HepG2 (cell line): ENCODE measurements at regions not wholly inside any gene's neighbourhood (a gene's known extent, or its start where the extent isn't known, plus 50 kb on each side); places are given as distances from the start of the nearest gene placed in this dataset.

Experiments used
- ARNTL ChIP-seq: sonication (generic); formaldehyde crosslinking; IDR thresholded peaks from 2 replicates; pipeline ENCODE4 v1.4.0; 2020; ENCODE audit warnings: mild to moderate bottlenecking, missing genetic modification reagents
- HOXA5 ChIP-seq: sonication (generic); formaldehyde crosslinking; IDR thresholded peaks from 2 replicates; pipeline ENCODE4 v1.4.0; 2020; ENCODE audit warnings: missing genetic modification reagents
- ZNF354B ChIP-seq: sonication (generic); formaldehyde crosslinking; IDR thresholded peaks from 2 replicates; pipeline ENCODE4 v1.8.0; 2022; ENCODE audit warnings: mild to moderate bottlenecking, missing genetic modification reagents
- TF ChIP-seq, protein P1 (sequence below): sonication (generic); formaldehyde crosslinking; IDR thresholded peaks from 2 replicates; pipeline ENCODE4 v1.5.0; 2020; ENCODE audit warnings: mild to moderate bottlenecking, missing genetic modification reagents, borderline replicate concordance
- TF ChIP-seq, protein P2 (sequence below): sonication (generic); formaldehyde crosslinking; IDR thresholded peaks from 2 replicates; pipeline ENCODE4 v1.4.0; 2020; ENCODE audit warnings: missing genetic modification reagents, borderline replicate concordance

DNA sequence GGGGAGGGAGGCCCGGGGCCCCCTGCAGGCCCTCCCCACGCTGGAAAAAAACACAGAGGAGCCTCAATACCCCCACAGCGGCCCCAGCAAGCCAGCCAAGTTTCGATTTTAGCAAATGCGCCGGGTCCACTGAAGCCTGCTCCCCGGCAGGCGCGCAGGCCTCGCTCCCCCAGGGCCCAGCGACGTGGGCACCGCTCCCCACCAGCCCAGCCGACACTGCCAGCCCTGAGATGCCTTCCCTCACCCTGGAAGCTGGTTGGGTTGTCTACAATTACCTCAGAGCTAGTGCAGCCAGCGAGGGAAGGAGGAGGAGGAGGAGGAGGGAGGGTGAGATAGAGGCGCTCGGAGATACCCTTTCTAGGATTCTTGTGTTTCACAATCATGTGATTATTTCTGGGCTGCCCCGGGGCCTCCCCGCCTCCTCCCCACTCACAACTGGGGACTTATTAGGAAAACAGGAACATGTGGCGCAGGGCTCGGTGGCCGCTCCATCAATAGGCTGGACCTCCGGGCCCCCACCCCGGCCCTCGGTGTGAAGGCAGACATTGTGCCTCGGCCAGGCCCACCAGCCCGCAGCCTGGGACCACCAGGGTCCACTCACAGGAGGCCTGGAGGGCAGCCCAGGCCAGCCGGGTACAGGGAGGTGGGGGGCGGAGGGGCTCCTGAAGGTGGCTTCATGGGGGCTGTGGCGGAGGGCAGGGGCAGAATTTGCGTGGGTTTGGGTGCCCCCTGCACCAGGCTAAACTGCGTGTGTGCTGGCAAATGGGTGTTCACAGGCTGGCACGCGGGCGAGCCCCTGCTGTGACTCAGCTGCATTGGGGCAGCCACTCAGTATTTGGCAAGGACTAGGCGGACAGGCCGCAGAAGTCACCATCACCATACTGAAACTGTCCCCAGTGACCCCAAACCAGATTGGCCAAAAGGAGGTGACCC lies 109.9 kb downstream of the NCOR2 start (continued):
- TF ChIP-seq, protein P1, sequence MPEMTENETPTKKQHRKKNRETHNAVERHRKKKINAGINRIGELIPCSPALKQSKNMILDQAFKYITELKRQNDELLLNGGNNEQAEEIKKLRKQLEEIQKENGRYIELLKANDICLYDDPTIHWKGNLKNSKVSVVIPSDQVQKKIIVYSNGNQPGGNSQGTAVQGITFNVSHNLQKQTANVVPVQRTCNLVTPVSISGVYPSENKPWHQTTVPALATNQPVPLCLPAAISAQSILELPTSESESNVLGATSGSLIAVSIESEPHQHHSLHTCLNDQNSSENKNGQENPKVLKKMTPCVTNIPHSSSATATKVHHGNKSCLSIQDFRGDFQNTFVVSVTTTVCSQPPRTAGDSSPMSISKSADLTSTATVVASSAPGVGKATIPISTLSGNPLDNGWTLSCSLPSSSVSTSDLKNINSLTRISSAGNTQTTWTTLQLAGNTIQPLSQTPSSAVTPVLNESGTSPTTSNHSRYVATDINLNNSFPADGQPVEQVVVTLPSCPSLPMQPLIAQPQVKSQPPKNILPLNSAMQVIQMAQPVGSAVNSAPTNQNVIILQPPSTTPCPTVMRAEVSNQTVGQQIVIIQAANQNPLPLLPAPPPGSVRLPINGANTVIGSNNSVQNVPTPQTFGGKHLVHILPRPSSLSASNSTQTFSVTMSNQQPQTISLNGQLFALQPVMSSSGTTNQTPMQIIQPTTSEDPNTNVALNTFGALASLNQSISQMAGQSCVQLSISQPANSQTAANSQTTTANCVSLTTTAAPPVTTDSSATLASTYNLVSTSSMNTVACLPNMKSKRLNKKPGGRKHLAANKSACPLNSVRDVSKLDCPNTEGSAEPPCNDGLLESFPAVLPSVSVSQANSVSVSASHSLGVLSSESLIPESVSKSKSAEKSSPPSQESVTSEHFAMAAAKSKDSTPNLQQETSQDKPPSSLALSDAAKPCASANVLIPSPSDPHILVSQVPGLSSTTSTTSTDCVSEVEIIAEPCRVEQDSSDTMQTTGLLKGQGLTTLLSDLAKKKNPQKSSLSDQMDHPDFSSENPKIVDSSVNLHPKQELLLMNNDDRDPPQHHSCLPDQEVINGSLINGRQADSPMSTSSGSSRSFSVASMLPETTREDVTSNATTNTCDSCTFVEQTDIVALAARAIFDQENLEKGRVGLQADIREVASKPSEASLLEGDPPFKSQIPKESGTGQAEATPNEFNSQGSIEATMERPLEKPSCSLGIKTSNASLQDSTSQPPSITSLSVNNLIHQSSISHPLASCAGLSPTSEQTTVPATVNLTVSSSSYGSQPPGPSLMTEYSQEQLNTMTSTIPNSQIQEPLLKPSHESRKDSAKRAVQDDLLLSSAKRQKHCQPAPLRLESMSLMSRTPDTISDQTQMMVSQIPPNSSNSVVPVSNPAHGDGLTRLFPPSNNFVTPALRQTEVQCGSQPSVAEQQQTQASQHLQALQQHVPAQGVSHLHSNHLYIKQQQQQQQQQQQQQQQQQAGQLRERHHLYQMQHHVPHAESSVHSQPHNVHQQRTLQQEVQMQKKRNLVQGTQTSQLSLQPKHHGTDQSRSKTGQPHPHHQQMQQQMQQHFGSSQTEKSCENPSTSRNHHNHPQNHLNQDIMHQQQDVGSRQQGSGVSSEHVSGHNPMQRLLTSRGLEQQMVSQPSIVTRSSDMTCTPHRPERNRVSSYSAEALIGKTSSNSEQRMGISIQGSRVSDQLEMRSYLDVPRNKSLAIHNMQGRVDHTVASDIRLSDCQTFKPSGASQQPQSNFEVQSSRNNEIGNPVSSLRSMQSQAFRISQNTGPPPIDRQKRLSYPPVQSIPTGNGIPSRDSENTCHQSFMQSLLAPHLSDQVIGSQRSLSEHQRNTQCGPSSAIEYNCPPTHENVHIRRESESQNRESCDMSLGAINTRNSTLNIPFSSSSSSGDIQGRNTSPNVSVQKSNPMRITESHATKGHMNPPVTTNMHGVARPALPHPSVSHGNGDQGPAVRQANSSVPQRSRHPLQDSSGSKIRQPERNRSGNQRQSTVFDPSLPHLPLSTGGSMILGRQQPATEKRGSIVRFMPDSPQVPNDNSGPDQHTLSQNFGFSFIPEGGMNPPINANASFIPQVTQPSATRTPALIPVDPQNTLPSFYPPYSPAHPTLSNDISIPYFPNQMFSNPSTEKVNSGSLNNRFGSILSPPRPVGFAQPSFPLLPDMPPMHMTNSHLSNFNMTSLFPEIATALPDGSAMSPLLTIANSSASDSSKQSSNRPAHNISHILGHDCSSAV (CRISPR knock-in tag), result no peak
- TF ChIP-seq ARNTL (CRISPR knock-in tag) (no peak), HOXA5 (CRISPR knock-in tag) (no peak), ZNF354B (CRISPR knock-in tag) (no peak)
- TF ChIP-seq, protein P2, sequence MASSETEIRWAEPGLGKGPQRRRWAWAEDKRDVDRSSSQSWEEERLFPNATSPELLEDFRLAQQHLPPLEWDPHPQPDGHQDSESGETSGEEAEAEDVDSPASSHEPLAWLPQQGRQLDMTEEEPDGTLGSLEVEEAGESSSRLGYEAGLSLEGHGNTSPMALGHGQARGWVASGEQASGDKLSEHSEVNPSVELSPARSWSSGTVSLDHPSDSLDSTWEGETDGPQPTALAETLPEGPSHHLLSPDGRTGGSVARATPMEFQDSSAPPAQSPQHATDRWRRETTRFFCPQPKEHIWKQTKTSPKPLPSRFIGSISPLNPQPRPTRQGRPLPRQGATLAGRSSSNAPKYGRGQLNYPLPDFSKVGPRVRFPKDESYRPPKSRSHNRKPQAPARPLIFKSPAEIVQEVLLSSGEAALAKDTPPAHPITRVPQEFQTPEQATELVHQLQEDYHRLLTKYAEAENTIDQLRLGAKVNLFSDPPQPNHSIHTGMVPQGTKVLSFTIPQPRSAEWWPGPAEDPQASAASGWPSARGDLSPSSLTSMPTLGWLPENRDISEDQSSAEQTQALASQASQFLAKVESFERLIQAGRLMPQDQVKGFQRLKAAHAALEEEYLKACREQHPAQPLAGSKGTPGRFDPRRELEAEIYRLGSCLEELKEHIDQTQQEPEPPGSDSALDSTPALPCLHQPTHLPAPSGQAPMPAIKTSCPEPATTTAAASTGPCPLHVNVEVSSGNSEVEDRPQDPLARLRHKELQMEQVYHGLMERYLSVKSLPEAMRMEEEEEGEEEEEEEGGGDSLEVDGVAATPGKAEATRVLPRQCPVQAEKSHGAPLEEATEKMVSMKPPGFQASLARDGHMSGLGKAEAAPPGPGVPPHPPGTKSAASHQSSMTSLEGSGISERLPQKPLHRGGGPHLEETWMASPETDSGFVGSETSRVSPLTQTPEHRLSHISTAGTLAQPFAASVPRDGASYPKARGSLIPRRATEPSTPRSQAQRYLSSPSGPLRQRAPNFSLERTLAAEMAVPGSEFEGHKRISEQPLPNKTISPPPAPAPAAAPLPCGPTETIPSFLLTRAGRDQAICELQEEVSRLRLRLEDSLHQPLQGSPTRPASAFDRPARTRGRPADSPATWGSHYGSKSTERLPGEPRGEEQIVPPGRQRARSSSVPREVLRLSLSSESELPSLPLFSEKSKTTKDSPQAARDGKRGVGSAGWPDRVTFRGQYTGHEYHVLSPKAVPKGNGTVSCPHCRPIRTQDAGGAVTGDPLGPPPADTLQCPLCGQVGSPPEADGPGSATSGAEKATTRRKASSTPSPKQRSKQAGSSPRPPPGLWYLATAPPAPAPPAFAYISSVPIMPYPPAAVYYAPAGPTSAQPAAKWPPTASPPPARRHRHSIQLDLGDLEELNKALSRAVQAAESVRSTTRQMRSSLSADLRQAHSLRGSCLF (CRISPR knock-in tag), result no peak
